DND-41 (cell line): ENCODE measurements at regions not wholly inside any gene's neighbourhood (a gene's known extent, or its start where the extent isn't known, plus 50 kb on each side); places are given as distances from the start of the nearest gene placed in this dataset.

Source experiments
- ATAC-seq: fragments of 200-7000 bp; cut with Tn5 transposase; 3 replicates; pipeline ENCODE4 v1.9.1; 2021; ENCODE audit warnings: low read depth; ENCODE audit not compliant: insufficient read depth
- DNase-seq: peaks from one replicate; pipeline ENCODE4 v3.0.0-alpha.2; 2020
- H2AFZ ChIP-seq: 2 replicates; pipeline ENCODE4 v1.6.0; 2012; ENCODE audit warnings: low read depth, low read length
- H3K27ac ChIP-seq: 2 replicates; pipeline ENCODE4 v1.5.1; 2012; ENCODE audit warnings: low read length, inconsistent platforms
- H3K27me3 ChIP-seq: fragments of 200-600 bp; sonication (generic); 2 replicates; pipeline ENCODE4 v1.6.0; 2012; ENCODE audit warnings: low read length, mild to moderate bottlenecking, inconsistent platforms; ENCODE audit not compliant: insufficient read depth, poor library complexity
- H3K36me3 ChIP-seq: 2 replicates; pipeline ENCODE4 v1.5.1; 2012; ENCODE audit warnings: low read length, inconsistent platforms; ENCODE audit not compliant: insufficient read depth
- H3K4me1 ChIP-seq: 2 replicates; pipeline ENCODE4 v1.5.1; 2012; ENCODE audit warnings: mild to moderate bottlenecking, low read length; ENCODE audit not compliant: insufficient read depth
- H3K4me2 ChIP-seq: 2 replicates; pipeline ENCODE4 v1.6.0; 2012; ENCODE audit warnings: mild to moderate bottlenecking, moderate library complexity, low read length, inconsistent platforms; ENCODE audit not compliant: insufficient read depth
- H3K4me3 ChIP-seq, 2 experiments: fragments of 200-600 bp in 1 of 2; shearing (Covaris generic) in 1 of 2; 2 replicates each; pipeline ENCODE4 v1.5.1; 2012 to 2016; ENCODE audit warnings: inconsistent platforms in 2 of 2, low read length in 2 of 2, mild to moderate bottlenecking in 2 of 2, low read depth in 1 of 2, moderate library complexity in 1 of 2
- H3K79me2 ChIP-seq: 2 replicates; pipeline ENCODE4 v1.6.0; 2012; ENCODE audit warnings: low read length, inconsistent platforms; ENCODE audit not compliant: insufficient read depth
- H3K9ac ChIP-seq: 2 replicates; pipeline ENCODE4 v1.6.0; 2012; ENCODE audit warnings: low read depth, mild to moderate bottlenecking, inconsistent platforms, low read length, moderate library complexity
- H3K9me3 ChIP-seq: 2 replicates; pipeline ENCODE4 v1.5.1; 2012; ENCODE audit warnings: low read length, moderate library complexity, mild to moderate bottlenecking, inconsistent platforms; ENCODE audit not compliant: insufficient read depth, severe bottlenecking
- H4K20me1 ChIP-seq: 2 replicates; pipeline ENCODE4 v1.6.0; 2012; ENCODE audit warnings: low read length; ENCODE audit not compliant: insufficient read depth
- EZH2 ChIP-seq: IDR thresholded peaks from 3 replicates; pipeline ENCODE4 v1.6.1; 2012; ENCODE audit warnings: borderline replicate concordance, low read depth, mild to moderate bottlenecking, moderate library complexity, low read length, inconsistent platforms; ENCODE audit not compliant: severe bottlenecking
- TF ChIP-seq, protein P1 (sequence below): IDR thresholded peaks from 2 replicates; pipeline ENCODE4 v1.5.1; 2012; ENCODE audit warnings: borderline replicate concordance, low read length, moderate library complexity, mild to moderate bottlenecking; ENCODE audit not compliant: poor library complexity, severe bottlenecking; ENCODE audit errors: extremely low read depth

DNA sequence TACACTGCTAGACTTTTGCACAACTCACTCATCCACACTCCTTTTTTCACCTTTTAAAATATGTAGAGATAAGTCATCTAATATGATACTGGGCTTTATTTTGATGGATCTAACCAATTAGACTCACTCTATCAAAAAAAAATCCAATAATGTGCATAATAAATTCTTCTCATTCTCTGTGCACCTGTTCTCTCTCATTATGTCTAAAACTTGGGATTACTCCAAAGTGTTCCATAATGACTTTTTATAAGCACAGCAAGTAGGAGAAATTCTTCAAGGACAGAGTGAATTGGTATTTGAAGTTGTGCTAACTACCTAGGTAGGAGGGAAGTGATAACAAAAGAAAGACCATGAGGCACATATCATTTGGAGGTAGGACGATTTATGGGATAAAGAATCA lies 1438.8 kb downstream of the PCDH7 start:
- Histone ChIP-seq H4K20me1 (no peaks in the 10 kb centered on the region), H3K27me3 (no peaks in the 10 kb centered on the region), H3K36me3 (no peaks in the 10 kb centered on the region), H3K9ac (no peak overlapping the region), H2AFZ (no peak overlapping the region), H3K4me3 (no peak overlapping the region), H3K9me3 (no peaks in the 10 kb centered on the region), H3K79me2 (no peaks in the 10 kb centered on the region), H3K4me1 (no peaks in the 10 kb centered on the region), H3K27ac (no peak overlapping the region), H3K4me2 (no peak overlapping the region)
- TF ChIP-seq, protein P1, sequence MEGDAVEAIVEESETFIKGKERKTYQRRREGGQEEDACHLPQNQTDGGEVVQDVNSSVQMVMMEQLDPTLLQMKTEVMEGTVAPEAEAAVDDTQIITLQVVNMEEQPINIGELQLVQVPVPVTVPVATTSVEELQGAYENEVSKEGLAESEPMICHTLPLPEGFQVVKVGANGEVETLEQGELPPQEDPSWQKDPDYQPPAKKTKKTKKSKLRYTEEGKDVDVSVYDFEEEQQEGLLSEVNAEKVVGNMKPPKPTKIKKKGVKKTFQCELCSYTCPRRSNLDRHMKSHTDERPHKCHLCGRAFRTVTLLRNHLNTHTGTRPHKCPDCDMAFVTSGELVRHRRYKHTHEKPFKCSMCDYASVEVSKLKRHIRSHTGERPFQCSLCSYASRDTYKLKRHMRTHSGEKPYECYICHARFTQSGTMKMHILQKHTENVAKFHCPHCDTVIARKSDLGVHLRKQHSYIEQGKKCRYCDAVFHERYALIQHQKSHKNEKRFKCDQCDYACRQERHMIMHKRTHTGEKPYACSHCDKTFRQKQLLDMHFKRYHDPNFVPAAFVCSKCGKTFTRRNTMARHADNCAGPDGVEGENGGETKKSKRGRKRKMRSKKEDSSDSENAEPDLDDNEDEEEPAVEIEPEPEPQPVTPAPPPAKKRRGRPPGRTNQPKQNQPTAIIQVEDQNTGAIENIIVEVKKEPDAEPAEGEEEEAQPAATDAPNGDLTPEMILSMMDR: no peak
- ATAC-seq: no peak
- DNase-seq: no peak

- ATAC-seq (no peak), DNase-seq (no peak)
- H3K4me2 ChIP-seq: no peak overlapping the region
- H2AFZ ChIP-seq: no peak overlapping the region
- H3K27me3 ChIP-seq: no peaks in the 10 kb centered on the region
- H3K79me2 ChIP-seq: no peaks in the 10 kb centered on the region
- no peak overlapping the region for H3K9ac ChIP-seq
- no peaks in the 10 kb centered on the region for H4K20me1 ChIP-seq
- no peak for TF ChIP-seq EZH2
- TF ChIP-seq, protein P1: no peak
- H3K4me3 ChIP-seq: no peak overlapping the region
- H3K27ac ChIP-seq: no peak overlapping the region
- H3K9me3 ChIP-seq: no peaks in the 10 kb centered on the region
- no peaks in the 10 kb centered on the region for H3K4me1 ChIP-seq
- no peaks in the 10 kb centered on the region for H3K36me3 ChIP-seq
Measured at GRCh38 chr4:32161392-32161791, 1441.2 kb downstream of the PCDH7 start.

- ATAC-seq (no peak), DNase-seq (no peak)
- no peak overlapping the region for H3K9ac ChIP-seq
- H3K9me3 ChIP-seq: no peaks in the 10 kb centered on the region
- no peaks in the 10 kb centered on the region for H3K27me3 ChIP-seq
- H3K4me1 ChIP-seq: no peaks in the 10 kb centered on the region
- no peak overlapping the region for H2AFZ ChIP-seq
- no peak overlapping the region for H3K4me3 ChIP-seq
- no peak for TF ChIP-seq EZH2
- TF ChIP-seq, protein P1: no peak
- H3K36me3 ChIP-seq: no peaks in the 10 kb centered on the region
- H3K4me2 ChIP-seq: no peak overlapping the region
- H3K27ac ChIP-seq: no peak overlapping the region
- no peaks in the 10 kb centered on the region for H3K79me2 ChIP-seq
- no peaks in the 10 kb centered on the region for H4K20me1 ChIP-seq
Measured at GRCh38 chr4:32163125-32163524, 1443.0 kb downstream of the PCDH7 start.

GRCh38 chr4:32169841-32170240 lies 1449.7 kb downstream of the PCDH7 start:
- ATAC-seq (no peak), DNase-seq (no peak)
- Histone ChIP-seq H3K27me3 (no peaks in the 10 kb centered on the region), H4K20me1 (no peaks in the 10 kb centered on the region), H3K9ac (no peak overlapping the region), H3K36me3 (no peaks in the 10 kb centered on the region), H3K4me2 (no peak overlapping the region), H3K4me1 (no peaks in the 10 kb centered on the region), H2AFZ (no peak overlapping the region), H3K79me2 (no peaks in the 10 kb centered on the region), H3K9me3 (no peaks in the 10 kb centered on the region), H3K27ac (no peak overlapping the region), H3K4me3 (no peak overlapping the region)
- TF ChIP-seq EZH2: no peak
- TF ChIP-seq, protein P1: no peak
